D341Med (cell line): ENCODE measurements at regions not wholly inside any gene's neighbourhood (a gene's known extent, or its start where the extent isn't known, plus 50 kb on each side); places are given as distances from the start of the nearest gene placed in this dataset.

ENCODE experiments used
- DNase-seq: peaks from one replicate; pipeline ENCODE4 v3.0.0; 2012; ENCODE audit warnings: low spot score

DNA sequence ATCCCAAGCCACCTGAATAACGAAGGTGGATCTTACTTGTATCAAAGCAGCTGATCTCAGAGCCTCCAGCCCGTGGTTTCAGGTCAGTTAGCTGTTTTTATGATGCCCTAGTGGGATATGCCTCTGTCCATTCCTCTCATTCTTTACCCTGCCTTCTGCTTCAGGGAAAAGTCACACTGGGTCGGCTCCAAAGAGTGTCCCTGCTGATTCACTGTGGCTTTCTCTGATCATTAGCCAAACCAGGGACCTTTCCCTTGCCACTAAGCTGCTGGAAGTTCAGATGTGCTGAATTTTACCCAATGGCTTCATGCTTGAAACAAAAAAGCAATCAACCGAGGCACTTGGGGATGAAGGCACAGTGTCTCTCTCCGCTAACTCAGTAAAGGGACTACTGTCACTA lies 170.2 kb upstream of the SALL1 start:
- no peak for DNase-seq

GRCh38 chr16:51317575-51317974 lies 166.5 kb upstream of the SALL1 start:
- no peak for DNase-seq

DNA sequence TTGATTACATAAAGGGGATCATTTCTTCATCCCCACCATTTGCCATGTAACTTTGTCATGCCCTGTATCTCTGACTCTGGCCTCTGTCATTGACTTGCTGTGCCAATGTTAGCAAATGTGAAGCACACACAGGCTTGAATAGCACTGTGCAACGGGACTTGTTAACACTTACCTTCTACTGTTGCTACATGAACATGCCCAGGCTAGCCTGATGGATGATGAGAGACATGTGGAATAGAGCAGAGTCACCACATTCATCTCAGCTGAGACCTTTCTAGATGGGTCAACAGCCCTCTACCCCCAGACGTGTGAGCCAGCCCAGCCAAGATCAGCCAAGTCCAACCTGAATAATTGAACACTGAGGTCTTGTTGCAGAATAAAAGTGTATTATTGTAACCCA lies 162.1 kb upstream of the SALL1 start:
- DNase-seq, result no peak

DNA sequence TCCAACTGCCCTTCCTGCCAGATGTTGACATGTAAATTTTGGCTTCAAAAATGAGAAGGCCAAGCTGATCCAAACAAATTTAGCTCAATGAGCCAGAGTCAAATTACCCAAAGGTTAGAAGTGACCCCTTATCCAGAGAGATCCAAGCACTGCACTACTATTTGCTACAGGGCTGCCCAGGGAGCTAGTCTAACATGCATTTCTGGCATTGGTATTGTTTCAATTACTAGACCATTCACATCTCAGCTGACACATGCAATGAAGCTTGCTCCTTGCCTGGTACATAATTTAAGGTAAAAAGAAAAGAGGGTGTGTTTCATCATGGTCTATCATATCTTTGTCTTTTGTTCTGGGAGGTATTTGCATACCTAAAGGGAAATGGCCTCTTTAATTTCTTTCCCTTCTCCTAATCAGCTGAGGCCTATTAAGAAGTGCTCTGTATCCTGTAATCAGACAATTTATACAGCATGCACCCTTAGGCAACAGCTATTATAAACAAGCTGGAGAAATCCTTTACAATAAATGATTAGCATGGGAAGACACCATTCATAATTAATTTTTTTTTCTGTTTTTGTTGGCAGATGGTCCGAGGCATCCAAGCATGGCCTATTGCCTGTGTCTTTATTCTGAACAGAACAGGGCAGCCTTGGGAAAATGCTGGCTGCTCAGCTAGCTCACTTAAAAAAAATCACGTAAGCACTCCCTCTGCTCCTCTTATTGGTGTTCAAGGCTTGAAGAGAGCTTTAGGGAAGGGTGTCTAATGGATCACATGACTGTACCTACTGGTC lies 161.5 kb upstream of the SALL1 start:
- no peak for DNase-seq

GRCh38 chr16:51310159-51310558 lies 159.1 kb upstream of the SALL1 start:
- no peak for DNase-seq

DNA sequence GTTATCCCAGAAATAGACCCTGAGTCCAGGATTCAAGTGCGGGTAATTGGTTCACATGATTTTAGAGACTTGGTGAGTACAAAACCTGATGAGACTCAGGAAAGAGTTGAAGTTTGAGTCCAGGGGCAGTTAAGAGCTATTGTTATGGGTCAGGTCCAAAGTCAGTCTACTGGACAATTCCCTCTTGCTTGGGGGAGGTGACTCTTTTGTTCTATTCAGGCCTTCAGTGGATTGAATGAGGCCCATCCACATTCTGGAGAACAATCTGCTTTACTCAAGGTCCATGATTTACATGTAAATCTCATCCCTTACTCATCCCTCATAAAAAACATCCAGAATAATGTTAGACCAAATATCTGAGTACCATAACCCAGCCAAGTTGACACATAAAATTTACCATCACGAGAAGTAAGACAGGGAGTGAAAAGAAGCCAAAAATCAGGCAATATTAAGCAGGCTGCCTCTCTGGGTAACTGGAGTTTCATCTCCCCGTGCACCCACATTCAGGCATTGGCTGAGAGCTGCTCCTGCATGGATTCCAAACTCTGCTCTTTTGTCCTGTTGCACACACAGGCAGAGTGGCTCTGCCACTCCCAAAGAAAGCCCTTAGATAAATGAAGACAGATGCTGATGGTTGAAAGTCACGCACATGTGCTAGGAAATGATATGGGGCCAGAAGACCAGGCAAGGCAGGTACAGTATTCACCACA lies 156.0 kb upstream of the SALL1 start:
- DNase-seq, result no peak

DNA sequence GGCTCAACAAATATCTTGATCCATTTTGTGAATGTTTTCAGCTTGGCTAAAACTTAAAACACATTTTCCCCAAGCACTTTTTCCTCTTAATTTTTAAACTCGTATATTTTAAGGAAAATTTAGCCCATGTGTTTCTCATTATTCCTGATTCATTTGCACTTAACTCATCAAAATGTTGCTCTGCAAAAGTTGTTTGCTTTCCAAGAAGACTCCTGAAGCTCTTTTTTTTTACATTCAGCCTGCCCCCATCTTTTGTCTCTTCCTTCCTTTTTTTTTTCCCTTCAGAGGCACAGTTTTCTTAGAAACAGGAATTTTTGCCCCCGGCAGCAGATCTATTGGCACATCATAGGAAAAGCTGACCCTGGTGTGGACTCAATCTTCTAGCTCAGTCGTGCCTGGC lies 155.0 kb upstream of the SALL1 start:
- no peak for DNase-seq

- no peak for DNase-seq
Observed at GRCh38 chr16:51305337-51305736, 154.3 kb upstream of the SALL1 start.

- DNase-seq, result no peak
Observed at GRCh38 chr16:51302042-51302441, 151.0 kb upstream of the SALL1 start.

DNA sequence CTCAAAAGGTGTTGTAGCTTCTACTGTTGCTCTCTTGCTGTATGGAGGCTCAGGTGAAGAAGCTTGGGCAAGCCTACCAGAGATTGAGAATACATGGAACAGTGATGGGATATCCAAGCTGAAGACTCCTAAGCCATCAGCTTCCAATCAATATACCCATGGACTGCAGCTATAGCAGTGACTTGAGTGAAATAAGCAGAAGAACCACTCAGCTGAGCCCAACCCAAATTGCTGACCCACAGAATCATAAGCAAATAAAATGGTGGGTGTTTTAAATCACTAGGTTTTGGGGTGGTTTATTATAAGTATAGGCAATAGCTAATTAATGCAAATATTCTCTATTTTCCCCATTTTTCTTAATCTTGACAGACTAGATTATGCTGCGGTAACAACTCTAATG lies 147.7 kb upstream of the SALL1 start:
- DNase-seq, result no peak

DNA sequence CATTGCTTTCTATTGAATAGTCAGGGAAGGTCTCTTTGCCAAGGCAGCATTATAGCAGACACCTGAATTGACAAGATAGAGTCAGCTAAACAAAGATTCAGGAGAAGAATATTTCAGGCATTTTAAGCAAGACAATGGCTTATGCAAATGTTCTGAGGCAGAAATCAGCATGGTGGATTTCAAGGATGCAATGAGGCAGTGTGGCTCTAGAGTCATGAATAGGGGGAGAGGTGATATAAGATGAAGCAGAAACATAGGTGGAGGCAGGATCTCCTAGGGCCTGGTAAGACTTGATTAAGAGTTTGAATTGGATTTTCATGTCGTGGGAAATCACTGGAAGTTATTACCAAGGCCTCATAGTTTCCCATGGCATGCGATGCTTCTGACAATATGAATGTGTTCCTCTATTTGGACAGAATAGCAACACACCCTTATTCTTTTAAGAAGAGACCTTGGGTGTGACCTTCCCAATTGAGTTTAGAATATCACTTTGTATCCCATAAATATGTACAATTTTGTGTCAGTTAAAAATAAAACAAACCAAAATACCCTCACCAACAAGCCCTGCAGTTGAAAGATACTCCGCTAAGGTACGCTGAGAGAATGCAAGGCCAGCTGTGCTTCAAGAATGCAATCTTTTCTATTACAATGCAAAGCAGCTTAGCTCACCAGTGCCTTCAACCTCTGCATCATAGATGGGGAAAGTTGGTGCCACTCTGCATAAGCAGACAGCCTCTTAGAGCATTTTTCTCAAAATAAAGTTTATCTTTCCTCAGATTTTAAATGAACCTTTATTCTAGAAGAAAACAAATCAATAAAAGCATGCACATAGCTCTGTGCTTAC lies 139.6 kb upstream of the SALL1 start:
- DNase-seq, result no peak

- no peak for DNase-seq
Observed at GRCh38 chr16:51289336-51289735, 138.3 kb upstream of the SALL1 start.

GRCh38 chr16:51287121-51287755 lies 136.2 kb upstream of the SALL1 start:
- DNase-seq, result no peak

DNA sequence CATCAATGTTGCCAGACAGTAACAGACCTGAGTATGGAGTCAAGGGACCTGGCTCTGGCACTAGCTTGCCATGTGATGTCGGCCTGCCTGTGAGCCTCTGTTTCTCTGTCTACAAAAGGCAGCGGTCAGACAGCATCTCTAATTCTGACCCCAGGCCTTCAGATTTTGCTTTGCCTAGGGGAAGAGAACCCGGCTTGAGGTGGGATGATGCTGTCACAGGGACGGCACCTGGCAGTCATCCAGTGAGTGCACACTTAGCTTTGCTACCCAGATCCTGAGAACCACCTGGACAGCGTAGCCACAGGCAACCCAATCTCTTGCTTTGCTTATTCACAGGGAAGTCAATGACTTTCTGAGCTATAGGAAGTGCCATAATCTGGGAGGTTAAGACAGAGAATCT lies 135.2 kb upstream of the SALL1 start:
- no peak for DNase-seq

- DNase-seq, result no peak
Observed at GRCh38 chr16:51276336-51276735, 125.3 kb upstream of the SALL1 start.

GRCh38 chr16:51272420-51272819 lies 121.3 kb upstream of the SALL1 start:
- no peak for DNase-seq

- DNase-seq, result no peak
Observed at GRCh38 chr16:51271156-51271701, 120.2 kb upstream of the SALL1 start.

DNA sequence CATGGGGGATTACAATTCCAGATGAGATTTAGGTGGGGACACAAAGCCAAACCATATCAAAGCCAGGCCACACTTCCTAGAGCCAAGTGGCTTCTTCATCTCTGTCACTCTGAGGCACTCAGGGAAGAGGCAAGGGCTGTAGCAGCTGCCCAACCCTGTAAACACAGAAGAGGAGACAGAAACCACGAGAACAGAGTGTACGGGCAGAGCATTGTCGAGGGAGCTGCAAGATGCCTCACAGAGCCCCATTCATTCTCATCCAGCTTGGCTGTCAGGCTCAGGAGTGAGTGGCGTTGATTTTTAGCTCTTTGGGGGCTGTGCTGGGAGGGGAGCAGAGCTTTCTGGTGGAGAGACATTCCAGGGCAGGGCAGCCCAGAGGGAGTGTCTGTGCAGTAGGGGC lies 117.2 kb upstream of the SALL1 start:
- DNase-seq, result no peak

DNA sequence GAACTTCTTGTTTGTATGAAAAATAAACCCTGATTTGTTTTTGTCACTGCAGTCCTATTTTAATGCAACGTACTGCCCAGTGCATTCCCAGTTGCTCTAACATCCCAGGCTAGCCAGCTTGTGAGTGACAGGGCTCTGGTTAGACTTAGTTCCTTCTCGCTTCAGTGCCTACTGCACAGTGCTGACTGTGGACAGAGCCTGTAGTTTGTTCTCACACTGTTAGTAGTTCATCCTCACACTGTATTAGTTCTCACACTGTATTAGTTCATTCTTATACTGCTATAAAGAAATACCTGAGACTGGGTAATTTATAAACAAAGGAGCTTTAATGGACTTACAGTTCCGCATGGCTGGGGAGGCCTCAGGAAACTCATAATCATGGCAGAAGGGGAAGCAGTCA lies 116.6 kb upstream of the SALL1 start:
- DNase-seq, result no peak

GRCh38 chr16:51262428-51262827 lies 111.4 kb upstream of the SALL1 start:
- no peak for DNase-seq

DNA sequence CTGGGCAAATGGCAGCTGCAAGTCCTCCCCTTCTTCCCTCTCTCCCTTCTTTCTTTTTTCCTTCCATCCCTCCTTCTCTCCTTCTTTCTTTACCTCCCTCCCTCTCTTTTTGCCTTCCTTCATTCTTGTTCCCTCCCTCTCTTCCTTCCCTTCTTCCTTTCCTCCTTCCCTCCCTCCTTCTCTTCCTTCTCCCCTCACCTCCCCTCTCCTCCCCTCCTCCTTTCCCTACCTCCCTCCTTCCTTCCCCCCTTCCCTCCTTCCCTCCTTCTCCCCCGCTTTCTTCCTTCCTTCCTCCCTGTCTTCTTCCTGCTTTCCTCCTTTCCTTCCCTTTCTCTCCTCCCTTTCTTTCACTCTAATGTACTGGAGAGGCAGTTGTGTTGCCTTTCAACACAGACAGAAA lies 110.8 kb upstream of the SALL1 start:
- no peak for DNase-seq

DNA sequence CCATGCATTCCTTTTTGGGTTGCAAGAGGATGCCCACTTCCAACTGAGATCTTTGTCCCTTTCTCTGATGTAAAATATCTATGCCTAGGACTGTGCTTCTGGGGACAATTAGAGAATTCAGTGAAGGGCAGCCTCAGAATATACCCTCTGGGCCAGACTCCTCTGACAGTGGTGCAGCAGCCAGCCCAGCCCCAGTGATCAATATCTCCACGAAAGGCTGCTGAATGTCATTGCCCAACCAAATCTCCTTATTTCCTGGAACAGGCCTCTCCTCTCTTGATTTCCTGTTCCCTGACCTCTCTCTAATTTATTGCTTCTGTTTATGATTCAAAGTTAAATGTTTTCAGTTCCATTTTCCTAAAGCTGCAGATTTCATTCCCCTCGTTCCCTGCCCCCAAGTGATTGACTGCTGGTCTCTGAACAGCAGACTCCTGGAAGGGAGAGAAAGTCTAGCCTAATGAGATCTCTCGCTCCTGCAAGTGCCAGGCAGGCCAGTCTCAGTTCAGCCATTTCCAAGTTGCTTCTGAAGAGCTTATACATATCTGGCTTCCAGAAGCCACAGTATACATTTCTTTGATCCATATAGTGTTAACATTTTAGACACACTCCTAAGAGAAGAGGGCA lies 104.4 kb upstream of the SALL1 start:
- DNase-seq, result no peak
